ENCODE measurements at regions not wholly inside any gene's neighbourhood (a gene's known extent, or its start where the extent isn't known, plus 50 kb on each side); places are given as distances from the start of the nearest gene placed in this dataset.

DNA sequence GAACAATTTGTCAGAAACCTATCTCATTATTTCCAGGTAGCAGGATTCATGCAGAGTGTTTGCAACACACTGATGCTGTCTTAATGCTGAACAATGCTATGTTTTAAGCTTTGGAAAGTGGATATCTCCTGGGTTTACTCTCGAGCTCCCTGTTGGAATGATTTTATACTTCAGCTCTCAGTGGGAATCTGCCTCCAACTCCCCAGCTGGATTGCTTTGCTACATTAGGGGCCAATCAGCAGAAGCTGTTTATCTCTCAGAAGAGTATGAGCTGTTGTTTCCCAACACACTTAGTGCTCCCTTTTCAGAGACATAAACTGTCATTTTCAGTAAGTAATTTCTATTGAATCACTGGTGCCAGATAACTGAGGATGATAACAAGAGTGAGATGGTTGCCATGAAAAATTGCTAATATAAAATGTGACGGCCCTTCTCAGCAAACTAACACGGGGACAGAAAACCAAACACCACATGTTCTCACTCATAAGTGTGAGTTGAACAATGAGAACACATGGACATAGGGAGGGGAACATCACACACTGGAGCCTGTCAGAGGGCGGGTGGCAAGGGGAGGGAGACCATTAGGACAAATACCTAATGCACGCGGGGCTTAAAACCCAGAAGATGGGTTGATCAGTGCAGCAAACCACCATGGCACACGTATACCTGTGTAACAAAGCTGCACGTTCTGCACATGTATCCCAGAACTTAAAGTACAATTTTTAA lies 265.9 kb upstream of the RUNX1 start:
- TF ChIP-seq, protein P1, sequence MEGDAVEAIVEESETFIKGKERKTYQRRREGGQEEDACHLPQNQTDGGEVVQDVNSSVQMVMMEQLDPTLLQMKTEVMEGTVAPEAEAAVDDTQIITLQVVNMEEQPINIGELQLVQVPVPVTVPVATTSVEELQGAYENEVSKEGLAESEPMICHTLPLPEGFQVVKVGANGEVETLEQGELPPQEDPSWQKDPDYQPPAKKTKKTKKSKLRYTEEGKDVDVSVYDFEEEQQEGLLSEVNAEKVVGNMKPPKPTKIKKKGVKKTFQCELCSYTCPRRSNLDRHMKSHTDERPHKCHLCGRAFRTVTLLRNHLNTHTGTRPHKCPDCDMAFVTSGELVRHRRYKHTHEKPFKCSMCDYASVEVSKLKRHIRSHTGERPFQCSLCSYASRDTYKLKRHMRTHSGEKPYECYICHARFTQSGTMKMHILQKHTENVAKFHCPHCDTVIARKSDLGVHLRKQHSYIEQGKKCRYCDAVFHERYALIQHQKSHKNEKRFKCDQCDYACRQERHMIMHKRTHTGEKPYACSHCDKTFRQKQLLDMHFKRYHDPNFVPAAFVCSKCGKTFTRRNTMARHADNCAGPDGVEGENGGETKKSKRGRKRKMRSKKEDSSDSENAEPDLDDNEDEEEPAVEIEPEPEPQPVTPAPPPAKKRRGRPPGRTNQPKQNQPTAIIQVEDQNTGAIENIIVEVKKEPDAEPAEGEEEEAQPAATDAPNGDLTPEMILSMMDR (IDR thresholded peaks at IDR 0.05; ENCODE audit: low read depth, low read length, poor library complexity, severe bottlenecking): no peak
- TF ChIP-seq EZH2phosphoT487 (IDR thresholded peaks at IDR 0.05; ENCODE audit: borderline replicate concordance, low read length): no peak

All from DOHH2 (cell line).